GM19324 (cell line): ENCODE measurements at regions not wholly inside any gene's neighbourhood (a gene's known extent, or its start where the extent isn't known, plus 50 kb on each side); places are given as distances from the start of the nearest gene placed in this dataset.

Experiments used
- ATAC-seq: cut with Tn5 transposase; IDR thresholded peaks from one replicate; pipeline ENCODE4 v1.9.1; 2021; ENCODE audit warnings: mild to moderate bottlenecking, moderate library complexity; ENCODE audit not compliant: unreplicated experiment, low FRiP score

- ATAC-seq: no peak
Observed at GRCh38 chr2:118527571-118527970, 319.9 kb downstream of the EN1 start.

DNA sequence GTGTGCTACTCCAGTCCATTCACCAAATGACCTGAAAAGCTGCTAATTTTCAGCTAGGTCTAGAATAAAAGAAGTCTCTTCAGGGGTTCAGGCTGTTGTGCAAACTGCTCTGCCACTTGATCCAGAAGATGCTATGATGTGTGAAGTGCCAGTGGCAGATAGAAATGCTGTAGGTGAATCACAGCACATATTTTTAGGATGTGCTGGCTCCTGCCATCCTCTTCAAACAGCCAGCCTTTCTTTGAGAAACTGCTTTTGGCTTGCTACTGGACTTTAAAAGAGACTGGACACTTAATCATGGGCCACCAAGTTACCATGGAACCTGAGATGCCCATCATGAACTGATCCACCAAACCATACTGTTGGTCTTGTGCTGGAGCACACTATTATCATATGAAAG, 322.1 kb downstream of the EN1 start:
- ATAC-seq: no peak

DNA sequence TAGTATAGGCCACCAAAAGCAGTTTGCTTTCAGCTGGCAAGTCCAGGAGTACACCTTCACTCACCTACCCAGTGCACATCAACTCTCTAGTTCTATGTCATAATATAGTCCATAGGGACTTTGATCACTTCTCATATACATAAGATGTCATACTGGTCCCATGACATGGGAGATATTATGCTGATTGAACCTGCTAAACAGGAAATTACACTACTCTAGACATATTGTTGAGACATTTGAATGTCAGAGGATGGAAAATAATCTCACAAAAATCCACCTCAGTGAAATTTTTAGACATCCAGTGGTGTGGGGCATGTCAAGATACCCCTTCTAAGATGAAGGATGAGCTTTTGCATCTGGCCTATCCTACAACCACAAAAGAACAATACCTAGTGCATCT, 322.5 kb downstream of the EN1 start:
- no peak for ATAC-seq

GRCh38 chr2:118523761-118524160, 323.7 kb downstream of the EN1 start:
- no peak for ATAC-seq

DNA sequence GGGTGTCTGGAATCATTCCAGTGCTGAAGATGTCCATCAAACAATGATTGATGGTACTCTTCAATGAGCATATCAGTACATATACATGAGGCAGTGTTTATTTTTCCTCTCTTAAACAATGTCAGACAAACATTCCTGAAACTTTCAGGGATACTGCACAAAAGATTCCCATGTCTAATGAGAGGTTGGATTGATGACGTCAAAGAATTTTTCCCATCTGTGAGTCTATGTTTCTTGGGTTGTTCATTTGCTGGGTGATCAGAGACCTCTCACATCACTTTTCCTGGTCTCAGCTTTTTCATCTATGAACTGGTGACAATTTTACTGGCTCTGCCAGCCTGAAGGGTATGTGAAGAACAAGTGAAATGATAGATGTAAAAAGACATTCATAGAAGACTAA, 325.5 kb downstream of the EN1 start:
- ATAC-seq: no peak

GRCh38 chr2:118521272-118521671, 326.2 kb downstream of the EN1 start:
- ATAC-seq: no peak

- no peak for ATAC-seq
Observed at GRCh38 chr2:118520246-118520645, 327.2 kb downstream of the EN1 start.

DNA sequence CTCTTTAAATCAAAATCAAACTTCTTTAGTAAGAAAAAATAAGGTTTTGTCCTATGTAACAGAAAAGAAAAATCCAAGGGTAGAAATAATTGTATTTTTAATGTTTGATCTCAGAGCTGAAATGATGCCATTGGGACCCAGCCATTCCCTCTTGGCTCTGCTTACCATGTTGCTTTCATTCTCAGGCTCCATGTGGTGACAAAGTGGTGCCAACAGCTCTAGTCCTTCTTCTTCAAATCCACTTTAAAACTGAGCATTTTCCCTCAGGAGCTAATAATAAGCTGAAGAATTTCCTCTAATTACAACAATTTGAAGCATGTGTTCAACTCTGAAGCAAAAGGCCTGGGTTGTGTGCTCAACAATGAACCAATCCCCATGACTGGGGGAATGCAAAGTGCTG, 327.9 kb downstream of the EN1 start:
- no peak for ATAC-seq

GRCh38 chr2:118510807-118511206, 336.6 kb downstream of the EN1 start:
- no peak for ATAC-seq

DNA sequence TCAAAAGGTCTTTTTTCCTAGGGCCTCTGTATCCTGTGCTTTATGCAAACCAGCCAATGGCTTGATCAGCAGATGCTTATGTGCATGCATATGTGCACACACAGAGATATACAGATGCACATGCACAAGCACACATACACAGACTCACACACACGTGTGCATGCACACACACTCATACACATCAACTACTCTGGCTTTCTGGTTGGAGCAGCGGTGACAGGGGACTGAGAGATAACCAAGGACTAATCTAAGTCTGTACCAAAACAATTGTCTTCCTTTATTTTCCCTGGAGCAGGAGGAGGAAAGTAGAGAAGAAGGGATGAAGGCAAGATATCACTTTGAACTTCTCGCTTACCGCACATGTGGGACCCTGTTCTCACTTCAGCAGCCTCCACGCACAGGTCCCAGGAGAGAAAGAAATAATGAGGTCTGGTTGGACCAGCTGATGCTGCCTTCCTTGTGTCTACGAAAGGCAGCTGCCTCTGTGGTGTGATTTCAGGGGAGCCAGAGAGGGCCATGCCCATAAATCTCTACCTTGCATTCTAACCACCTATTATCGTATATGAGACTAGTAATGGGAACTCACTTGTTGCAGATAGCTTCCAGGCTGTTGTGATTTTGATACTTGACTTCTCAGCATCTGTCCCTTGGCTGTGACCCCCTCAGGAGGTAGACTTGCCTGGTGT, 338.0 kb downstream of the EN1 start:
- ATAC-seq: no peak

GRCh38 chr2:118508282-118508681, 339.2 kb downstream of the EN1 start:
- no peak for ATAC-seq

DNA sequence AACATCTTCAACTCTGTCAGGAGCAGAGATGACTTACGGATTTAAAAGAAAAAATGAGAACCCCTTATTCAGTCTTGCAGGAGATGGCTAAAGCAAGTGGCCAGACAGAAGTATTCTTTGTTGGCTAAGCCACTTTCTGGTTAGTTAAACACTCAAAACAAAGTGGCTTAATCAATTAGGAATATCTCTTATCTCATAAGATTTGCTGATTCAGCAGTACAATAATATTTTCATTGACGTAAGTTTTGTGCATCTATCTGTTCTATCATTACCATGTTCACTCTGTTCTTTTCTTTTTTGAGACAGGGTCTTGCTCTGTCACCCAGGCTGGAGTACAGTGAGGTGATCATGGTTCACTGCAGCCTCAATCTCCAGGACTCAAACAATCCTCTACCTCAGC, 342.0 kb downstream of the EN1 start:
- ATAC-seq: no peak

DNA sequence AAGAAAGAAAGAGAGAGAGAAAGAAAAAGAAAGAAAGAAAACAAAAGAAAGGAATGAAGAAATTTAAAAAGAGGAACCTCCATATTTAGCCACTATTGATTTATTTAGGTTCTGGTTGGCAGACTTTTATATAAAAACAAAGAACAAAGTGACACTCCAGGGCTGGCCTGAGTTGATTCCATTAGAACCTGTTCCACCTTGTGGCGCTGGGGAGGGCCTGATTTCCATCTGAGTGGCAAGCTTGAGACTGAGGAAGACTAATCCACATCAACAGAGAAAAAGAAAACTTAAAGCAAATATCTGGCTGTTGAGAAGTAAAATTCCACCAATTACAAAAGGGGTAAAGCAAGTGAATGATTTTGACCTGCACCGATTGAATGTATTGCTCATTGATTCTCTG, 345.3 kb downstream of the EN1 start:
- ATAC-seq: no peak

DNA sequence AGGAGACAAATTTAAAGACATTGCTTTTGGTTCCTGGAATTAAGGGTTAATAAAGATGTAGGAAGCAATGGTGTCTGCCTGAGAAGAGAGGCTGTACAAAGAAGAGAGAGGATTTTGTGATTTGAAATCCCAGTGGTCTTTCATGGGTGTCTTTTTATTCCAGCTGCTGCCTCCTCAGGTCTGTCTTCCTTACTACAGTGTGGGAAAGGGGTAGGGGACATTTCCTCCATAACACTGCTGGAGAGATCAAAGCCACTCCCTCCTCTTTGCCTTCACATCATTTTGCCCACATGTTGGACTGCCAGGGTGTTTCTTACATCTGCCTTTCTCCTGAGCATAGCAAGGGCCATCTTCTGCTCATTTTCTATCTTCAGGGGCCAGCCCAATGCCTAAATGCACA, 348.5 kb downstream of the EN1 start:
- ATAC-seq: no peak

DNA sequence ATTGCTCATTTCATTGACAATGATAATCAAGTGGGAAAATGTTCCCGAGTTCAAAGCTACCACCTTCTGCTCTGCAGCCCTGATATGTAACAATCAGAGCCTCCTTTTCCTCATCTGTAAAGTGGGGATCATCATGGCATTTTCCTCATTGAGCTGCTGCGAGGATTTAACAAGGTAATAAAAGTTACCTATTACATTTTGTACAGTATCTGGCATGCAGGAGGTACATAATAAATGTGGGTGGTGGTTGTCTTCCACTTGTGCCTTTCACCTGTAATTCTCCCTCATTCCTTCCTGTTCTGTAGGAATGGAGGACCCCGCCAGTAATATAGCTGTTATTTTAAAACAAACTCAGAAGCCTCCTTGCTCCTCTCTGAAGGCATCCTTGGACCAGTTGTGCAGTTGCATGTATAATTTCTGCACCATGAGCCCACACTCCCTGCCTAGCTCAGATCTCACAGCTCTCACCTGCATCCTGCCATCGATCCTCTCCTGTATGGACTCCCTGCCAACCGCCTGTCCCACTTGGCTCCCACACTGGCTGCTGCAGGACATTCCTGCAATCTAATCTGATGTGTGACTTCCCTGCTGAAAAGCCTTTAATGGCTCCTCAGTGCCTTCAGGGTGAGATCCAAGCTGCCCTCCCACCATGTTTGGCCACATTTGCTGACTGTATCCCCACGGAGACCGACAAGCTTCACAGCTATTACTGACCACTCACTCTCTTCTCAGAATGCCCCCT, 350.4 kb downstream of the EN1 start:
- ATAC-seq: no peak

DNA sequence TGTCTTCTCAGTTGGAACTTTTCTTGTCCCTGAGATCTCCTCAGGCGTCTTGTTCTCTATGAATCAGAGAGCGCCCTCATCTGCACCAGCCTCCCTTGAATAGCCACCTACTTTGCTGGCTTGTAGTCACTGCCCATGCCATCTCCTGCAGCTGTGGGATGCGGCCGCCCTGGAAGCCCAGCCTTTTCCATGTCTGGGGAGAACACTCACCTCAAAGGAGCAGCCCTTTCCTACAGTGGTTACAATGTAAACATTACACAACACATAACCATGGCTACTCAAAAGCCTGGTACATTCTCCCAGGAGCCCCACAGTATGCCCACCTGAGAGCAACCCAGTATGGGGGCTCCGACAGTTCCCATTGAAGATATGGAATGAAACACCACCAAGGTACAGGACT, 351.0 kb downstream of the EN1 start:
- no peak for ATAC-seq

DNA sequence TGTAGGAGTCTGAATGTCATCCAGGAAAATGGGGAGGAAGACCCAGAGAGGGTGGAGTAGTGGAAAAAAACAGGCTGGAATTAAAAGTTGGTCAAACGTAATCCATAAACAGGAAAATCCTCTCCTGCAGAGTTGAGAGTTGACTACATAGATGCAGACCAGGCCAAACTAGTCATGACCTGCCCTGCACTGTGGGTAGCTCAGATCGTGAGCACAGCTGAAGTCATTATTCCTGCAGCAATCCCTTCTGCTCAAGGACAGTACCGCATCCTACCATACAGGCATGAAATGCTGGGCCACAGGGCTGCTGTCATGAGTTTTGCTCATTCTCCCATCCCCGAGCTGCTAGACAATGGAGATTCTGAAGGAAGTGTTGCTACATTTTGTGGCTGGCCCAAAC, 352.2 kb downstream of the EN1 start:
- no peak for ATAC-seq

DNA sequence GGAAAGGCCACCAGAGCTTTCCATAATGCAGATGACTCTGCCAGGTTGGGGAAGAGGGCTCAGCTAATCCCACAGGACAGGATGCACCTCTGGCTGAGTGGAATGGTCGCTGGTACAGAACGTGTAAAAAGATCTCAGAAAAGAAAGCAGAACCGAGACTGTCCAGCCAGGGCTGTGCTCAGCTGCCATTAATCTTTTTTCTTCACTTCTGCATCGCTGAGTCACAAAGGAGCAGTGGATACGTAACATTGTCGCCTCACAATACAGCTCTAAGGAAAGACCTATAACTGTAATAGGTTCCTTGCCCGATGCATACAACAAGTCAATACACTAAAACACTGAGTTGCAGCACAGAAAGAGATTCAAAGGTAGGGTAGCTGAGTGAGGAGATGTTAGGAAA, 354.2 kb downstream of the EN1 start:
- no peak for ATAC-seq

GRCh38 chr2:118492335-118492734, 355.1 kb downstream of the EN1 start:
- ATAC-seq: no peak

DNA sequence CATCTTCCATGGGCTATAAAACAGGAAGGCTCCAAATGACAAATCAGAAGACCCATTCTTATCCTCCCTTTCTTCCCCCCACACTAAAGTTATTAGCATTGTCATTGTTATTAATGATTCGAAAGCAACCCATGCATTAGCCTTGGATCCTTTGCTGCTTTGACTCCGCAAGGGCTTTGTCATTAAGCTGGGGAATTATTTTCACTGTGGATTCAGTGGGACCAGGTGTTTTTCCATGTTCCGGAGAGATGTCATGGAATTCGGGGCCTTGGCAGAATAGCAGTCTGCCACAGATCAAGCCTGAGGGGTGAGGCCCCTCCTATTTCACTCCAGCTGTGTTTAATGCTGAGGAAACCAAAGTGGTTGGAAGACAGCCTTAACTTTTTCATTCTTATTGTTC, 357.1 kb downstream of the EN1 start:
- ATAC-seq: no peak

DNA sequence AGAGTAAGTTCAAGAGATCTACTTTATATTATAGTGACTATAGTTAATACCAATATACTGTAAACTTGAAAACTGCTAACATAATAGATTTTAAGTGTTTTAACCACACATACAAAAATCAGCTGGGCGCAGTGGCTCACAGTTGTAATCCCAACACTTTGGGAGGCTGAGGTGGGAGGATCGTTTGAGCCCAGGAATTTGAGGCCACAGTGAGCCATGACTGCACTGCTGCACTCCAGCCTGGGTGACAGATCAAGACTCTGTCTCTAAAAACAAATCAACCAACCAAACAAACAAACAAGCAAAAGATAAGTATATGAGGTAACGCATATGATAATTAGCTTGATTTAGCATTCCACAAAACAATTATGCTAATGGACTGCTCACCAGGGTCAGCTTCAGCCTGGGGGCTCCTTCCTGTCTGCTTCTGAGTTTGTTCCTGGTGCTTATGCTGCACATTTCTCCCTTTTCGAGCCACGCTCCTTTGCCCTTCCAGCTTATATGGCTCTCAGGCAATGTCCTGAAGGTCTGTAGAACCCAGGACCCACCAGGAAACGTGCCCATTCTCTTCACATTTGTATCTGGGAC, 357.6 kb downstream of the EN1 start:
- no peak for ATAC-seq

GRCh38 chr2:118481299-118481698, 366.1 kb downstream of the EN1 start:
- no peak for ATAC-seq
